GM18505 (cell line): ENCODE measurements at regions not wholly inside any gene's neighbourhood (a gene's known extent, or its start where the extent isn't known, plus 50 kb on each side); places are given as distances from the start of the nearest gene placed in this dataset.

Source experiments
- ATAC-seq: cut with Tn5 transposase; IDR thresholded peaks from one replicate; pipeline ENCODE4 v1.9.1; 2021; ENCODE audit not compliant: unreplicated experiment
- POLR2A ChIP-seq: IDR thresholded peaks from 4 replicates; pipeline ENCODE4 v1.6.1; 2011; ENCODE audit warnings: borderline replicate concordance; ENCODE audit not compliant: insufficient read depth, insufficient read length; ENCODE audit errors: extremely low read depth

DNA sequence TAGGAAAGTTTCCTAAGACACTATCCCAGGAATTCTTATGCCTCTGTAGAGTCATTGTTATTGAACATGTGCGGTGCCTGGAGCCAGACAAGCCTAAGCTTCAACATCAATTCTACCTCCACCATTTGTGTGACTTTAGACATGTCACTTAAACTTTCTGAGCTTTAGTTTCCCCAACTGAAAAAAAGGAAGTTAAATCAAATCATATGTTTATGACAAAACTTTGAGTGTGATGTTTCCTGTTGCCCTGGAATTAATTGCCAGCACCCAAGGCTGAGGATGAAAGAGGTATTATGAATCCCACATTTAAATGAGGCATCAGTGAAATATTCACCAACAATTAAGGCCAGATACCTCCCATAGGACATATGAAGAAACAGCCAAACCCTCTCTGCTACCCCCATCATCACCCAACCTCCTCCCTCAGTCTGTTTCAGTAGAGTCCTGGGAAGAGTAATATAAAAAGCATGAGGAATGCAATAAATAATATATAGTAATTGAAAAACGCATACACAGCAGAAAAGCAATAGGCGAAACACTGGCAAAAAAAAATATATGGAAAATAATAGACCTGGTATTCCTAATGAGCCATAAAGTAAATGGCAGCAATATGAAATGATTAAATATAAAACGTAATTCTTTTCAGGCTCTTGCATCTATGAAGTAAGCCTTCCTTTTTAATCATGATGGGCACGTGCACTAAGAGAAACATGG is 182.0 kb upstream of the DCN start:
- ATAC-seq: no peak

DNA sequence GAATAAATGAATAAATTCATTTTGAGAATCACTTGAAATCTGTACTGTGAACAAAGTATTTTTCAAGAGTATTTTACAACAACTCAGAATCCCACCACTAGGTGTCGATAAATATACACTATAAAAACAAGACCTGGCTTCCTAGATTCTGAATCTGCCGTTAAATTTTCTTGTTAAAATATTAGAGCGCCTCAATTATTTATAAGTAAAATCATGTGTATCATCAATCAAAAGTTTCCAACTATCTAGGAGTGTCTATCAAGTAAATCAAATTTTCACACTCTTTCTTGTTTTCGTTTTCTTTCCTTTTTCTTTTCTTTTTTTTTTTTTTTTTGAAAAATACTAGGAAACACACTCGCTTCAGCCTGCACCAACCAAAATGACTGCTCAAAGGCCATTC is 179.2 kb upstream of the DCN start:
- no peak for ATAC-seq
- TF ChIP-seq POLR2A: no peak

More for the DNA sequence above, 182.0 kb upstream of the DCN start:
- TF ChIP-seq POLR2A: no peak

DNA sequence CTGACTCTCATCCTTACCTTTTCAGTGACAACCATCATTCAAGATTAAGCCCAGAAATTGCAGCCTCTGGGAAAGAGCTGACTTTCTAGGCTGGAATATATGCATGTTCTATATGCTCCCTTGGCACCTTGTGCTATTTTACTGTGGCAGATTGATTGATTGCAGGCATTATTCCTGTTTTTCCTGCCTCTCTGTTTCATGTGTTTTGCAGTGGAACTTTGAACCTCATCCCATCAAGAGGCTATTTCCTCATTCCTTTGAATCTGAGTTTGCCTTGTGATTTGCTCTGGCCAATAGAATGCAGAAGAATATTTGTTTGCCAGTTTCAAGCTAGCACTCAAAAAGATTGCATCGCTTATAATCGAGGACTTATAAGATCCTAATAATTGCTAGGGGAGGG is 174.8 kb upstream of the DCN start:
- no peak for TF ChIP-seq POLR2A

DNA sequence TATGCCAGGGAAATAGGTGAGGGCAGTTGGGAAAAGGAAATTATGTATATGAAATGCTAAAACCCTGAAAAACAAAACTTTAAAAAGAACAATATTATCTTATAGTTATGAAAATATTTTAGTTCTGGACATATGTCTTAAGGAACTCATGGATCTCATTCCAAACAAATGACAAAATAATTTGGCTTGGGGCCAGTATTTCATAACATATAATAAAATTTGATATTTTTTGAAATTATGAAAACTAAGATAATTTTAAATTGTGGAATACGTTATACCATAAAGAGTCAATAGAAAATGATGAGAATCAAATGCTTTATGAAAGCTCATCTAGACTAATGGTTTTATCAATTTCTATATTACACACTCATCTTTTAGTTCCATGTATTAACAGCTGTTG is 173.8 kb upstream of the DCN start:
- no peak for TF ChIP-seq POLR2A
- no peak for ATAC-seq

More for the DNA sequence above, 174.8 kb upstream of the DCN start:
- no peak for ATAC-seq

DNA sequence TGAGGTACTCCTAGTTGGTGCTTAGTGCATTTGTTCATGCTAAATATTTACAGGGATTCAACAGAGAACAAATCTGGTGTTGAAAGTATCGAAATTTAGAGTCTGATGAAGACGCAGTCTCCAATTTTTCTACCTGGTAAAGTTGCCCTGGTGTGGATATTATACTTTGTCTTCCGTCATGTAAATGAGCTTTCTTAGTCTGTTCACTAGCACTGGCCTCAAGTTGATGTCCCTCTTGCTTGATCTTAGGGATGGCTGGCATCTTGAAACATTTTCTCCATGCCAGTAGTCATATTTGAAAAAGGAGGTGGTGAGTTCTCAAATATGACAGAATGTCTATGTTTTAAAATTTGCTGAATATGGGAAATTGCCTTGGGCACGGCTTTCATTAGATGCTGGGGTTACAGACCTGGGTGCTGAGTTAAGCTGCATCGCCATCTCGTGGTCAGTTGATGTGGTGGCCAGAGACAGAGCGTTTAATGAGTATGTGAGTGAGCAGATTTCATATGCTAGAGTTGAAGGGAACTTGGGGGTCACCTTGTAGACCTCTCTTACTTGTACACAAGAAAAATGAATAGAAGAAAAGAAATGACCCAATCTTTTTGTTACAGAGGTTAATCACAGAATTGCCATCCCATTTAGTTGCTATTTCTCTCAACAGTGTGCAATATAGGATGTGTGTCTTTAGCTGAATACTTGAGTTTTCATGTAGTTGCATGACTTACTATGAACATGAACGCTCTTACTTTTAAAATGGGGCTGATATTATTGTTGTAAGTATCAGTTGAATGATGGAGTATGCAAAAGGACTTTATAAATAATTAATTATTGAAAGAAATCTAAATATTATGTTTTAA is 172.8 kb upstream of the DCN start:
- no peak for TF ChIP-seq POLR2A
- peak; percentile 97 for ATAC-seq

DNA sequence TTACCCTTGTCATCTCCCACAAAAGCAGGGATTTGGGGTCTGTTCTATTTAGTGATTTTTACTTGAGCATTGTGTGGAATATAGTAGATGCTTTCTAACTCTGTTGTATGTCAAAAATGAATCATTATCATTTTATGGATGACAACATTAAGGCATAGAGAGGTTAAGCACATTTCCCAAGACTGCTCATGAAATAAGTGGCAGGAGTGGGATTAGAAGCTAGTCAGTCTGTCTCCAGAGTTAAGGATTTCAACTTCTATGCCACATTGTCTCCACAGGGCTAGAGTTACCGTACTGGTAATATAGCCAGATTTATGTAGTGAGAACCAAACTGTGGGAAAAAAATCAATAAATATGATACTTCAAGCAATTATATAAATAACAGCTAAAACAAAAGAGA is 170.6 kb upstream of the DCN start:
- no peak for TF ChIP-seq POLR2A
- no peak for ATAC-seq

DNA sequence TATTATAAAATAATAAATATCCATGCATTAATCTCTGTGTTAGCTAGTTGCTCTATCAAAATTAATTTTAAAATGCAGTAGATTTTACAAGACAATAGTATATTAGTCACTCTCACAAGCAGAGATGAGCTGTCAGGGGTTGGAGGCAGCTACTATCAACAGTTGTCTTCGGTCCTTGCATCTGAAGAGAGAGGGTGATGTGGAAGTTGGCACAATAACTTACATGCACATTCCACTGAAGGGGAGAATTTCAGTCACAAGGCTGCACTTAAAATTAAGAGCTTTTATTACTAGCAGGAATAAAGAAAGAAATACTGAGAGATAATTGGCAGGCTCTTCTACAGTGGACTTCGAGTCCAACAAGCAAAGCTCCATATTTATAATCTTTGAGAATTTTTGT is 166.9 kb upstream of the DCN start:
- ATAC-seq: no peak
- TF ChIP-seq POLR2A: no peak

DNA sequence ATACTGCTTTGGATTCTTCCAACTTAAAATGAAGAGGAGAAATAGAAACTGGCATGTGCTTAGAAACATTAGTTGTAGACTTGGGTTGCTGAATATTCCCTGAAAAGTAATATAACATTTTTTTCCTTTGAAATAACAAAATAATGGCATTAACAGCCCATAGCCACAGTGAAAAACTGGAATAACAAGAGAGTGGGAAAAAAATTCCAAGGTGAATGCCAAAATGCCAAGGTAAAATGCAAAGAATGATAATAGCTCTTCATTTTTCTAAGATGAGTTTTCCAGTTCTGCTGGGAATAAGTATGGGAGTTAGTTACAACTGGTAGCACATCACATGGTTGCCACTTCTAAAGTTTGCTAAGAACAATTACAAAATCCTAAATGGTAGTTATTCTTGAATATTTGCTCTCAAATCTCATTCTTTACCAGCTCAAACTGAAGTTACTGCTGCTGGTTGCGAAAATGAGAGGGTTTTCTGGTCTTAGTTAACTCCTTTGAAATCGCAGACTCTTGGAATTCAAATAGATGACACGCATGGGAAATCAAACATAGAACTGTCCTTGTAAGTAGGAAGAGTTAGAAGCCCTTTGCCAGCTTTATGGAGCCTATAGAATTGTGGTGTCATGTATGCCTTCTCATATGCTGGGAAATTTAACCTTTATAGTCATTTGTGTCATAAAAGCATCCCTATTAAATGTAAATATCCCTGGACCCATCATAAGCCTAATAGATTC is 165.0 kb upstream of the DCN start:
- TF ChIP-seq POLR2A: no peak
- ATAC-seq: no peak

DNA sequence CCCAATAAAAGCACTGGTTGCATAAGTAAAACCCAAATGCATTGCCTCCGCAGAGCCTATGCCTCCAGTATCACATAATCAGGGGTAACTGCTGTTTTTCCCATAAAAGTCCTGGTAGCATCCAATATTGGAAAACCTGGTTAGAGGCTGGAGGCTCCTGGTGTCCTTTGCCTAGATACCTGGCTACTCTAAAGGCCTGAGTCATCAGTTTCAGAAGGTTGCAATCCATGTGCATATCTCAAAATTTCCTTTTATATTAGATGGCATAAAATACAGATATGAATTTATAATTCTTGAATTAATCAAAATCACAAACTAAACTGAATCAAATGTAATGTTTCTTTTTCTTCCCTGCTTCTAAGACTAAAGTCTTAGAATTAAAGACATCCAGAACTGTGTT is 164.2 kb upstream of the DCN start:
- no peak for TF ChIP-seq POLR2A
- ATAC-seq: no peak

DNA sequence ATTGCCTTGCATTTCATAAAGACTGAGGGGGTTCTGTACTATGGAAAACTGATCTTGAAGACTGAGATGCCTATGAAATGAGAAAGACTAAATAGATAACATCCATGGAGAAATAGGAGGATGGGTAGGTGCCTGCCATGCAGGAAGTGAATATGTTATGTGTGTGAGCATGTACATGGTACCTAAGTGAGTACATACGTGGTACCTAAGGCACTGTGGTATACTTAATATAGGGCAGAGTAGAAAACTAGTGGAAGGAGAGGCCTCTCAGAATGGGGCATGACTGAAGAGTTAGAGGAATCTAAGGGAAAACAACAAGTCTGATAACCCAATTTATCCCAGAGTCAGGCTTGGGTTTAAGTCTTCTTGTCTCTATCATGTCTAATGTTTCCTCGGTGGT is 161.8 kb upstream of the DCN start:
- ATAC-seq: no peak
- no peak for TF ChIP-seq POLR2A

DNA sequence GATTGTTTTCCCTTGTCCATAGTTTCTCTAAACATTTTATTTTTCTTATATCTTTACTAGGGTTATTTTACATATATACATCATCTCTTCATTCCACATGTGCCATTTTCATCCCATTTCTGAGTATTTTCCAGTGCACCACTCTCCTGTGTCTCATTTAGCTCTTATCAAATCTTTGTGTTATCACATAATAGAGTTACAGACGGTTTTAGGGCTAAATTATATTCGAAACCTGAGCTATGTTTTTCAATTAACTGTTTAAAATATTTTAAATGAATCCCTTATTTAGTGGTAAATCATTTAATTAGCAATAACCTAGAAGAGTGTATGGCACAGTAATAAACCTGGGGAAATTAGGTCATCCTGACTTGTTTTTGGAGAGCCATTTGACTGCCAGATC is 160.4 kb upstream of the DCN start:
- no peak for TF ChIP-seq POLR2A
- ATAC-seq: no peak

DNA sequence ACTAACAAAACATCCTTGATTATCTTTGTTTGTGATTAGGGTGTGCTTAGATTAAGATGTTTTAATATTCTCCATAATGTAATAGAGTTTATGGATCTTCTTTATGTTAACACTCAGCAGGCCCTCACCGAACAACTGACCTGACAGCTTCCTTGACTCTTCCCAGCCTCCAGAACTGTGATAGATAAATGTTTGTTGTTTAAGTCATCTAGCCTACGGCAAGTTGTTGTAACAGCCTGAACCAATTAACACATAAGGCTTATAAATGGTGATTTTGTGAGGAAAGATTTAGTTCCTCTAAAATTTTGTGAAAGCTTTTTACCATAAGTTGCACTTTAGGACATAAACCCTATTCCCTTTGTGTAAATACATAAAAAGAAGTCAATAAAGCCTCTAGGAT is 156.5 kb upstream of the DCN start:
- ATAC-seq: no peak
- no peak for TF ChIP-seq POLR2A

DNA sequence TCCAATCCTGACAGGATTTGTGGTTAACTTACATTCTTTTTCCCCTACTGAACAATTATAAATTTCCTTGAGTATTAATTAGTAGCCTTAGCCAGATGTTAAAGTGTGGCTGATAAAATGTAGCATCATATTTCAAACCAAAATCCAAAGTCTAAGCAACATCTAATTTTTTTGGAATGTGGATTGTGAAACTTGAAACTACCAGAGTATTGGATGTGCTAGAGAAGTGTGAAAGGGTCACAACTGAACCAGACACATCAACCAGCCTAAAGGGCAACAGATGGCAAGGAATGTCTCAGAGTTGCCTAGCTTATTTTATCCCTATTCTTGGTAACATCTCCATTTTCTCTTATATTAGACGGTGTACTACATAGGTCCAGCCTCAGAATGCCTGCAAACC is 153.1 kb upstream of the DCN start:
- no peak for TF ChIP-seq POLR2A
- ATAC-seq: no peak
